ENCODE measurements at regions not wholly inside any gene's neighbourhood (a gene's known extent, or its start where the extent isn't known, plus 50 kb on each side); places are given as distances from the start of the nearest gene placed in this dataset.
A peak's percentile ranks its signal among the peaks of the same experiment; 100 is the strongest.

GRCh38 chr3:28140664-28141063 lies 100.8 kb upstream of the CMC1 start:
- H3K27ac ChIP-seq (ENCODE audit: extremely low read length, insufficient read depth, low read length): no peak overlapping the region
- no peaks in the 10 kb centered on the region for H3K36me3 ChIP-seq (replicated peaks in 1 of 2; ENCODE audit: control insufficient read depth in 1 of 2, insufficient read depth in 2 of 2, low read length in 2 of 2)
- intact Hi-C loops (cut with micrococcal nuclease; ENCODE audit: unreplicated experiment): loop anchor here (1.0 kb wide), 1 partner anchor 101 kb away; the partner anchor contains the start of gene CMC1
- DNase-seq (ENCODE audit: low spot score): no peak
- ATAC-seq: peak; percentile 21; the same call in 2 of the 3 replicates
- TF ChIP-seq ZNF770 (CRISPR knock-in tag; IDR thresholded peaks at IDR 0.05) (peak; percentile 90), ZZZ3 (CRISPR knock-in tag; IDR thresholded peaks at IDR 0.05; ENCODE audit: borderline replicate concordance) (no peak), SALL1 (CRISPR knock-in tag; IDR thresholded peaks at IDR 0.05) (0 out of 2 replicates have a peak, but pooled peaks have one; percentile 11), ZFP90 (CRISPR knock-in tag; IDR thresholded peaks at IDR 0.05; ENCODE audit: borderline replicate concordance) (no peak)
- H3K4me3 ChIP-seq (replicated peaks in 1 of 3; ENCODE audit: insufficient read depth in 1 of 3, low read depth in 2 of 3, low read length in 3 of 3): no peak overlapping the region
- BruUV-seq (replicated peaks): no TSS peak
- in situ Hi-C loops (cut with HindIII; ENCODE audit: extremely low pct_ligation_motif_present, low pct_unique_long_range_greater_than_20kb): no loop called here
- CTCF ChIA-PET (ENCODE audit: low intra/inter-chr PET ratio, low total read pairs): no interaction called here
- 54% methylated on average over 4 of the region's 4 CpGs for WGBS (ENCODE audit: low lambda C conversion rate)
- H3K9ac ChIP-seq (ENCODE audit: insufficient read depth, low read depth, low read length): no peak overlapping the region
- peaks cover 35% of the 10 kb centered on the region for H3K4me1 ChIP-seq (ENCODE audit: insufficient read depth, low read length)
- H3K79me2 ChIP-seq (ENCODE audit: insufficient read depth, low read length): no peaks in the 10 kb centered on the region
- POLR2A ChIA-PET: interaction anchor here (1.0 to 2.2 kb wide), 3 partner anchors 26 to 100 kb away, joined by 3 to 7 read pairs (median 6); no protein-coding TSS in a partner anchor
- no peak overlapping the region for H2AFZ ChIP-seq (ENCODE audit: low read length)
- FAIRE-seq: no peak
- H3K27me3 ChIP-seq (ENCODE audit: control insufficient read depth in 1 of 2, insufficient read depth in 2 of 2, low read length in 2 of 2): no peaks in the 10 kb centered on the region
- no peaks in the 10 kb centered on the region for H4K20me1 ChIP-seq (ENCODE audit: insufficient read depth, low read length)
- no peaks in the 10 kb centered on the region for H3K9me3 ChIP-seq (ENCODE audit: low read length)
- H3K4me2 ChIP-seq (ENCODE audit: low read depth, low read length): peak overlapping the region; percentile 38

GRCh38 chr3:28149960-28150359 lies 91.5 kb upstream of the CMC1 start:
- H3K9me3 ChIP-seq (ENCODE audit: low read length): peaks cover 8% of the 10 kb centered on the region; the same call in 1 of the 2 replicates
- no peaks in the 10 kb centered on the region for H4K20me1 ChIP-seq (ENCODE audit: insufficient read depth, low read length)
- H3K9ac ChIP-seq (ENCODE audit: insufficient read depth, low read depth, low read length): no peak overlapping the region
- ATAC-seq (no peak), DNase-seq (ENCODE audit: low spot score) (no peak), FAIRE-seq (no peak)
- no peaks in the 10 kb centered on the region for H3K36me3 ChIP-seq (replicated peaks in 1 of 2; ENCODE audit: control insufficient read depth in 1 of 2, insufficient read depth in 2 of 2, low read length in 2 of 2)
- in situ Hi-C loops (cut with HindIII; ENCODE audit: extremely low pct_ligation_motif_present, low pct_unique_long_range_greater_than_20kb): no loop called here
- no peak overlapping the region for H3K27ac ChIP-seq (ENCODE audit: extremely low read length, insufficient read depth, low read length)
- no peaks in the 10 kb centered on the region for H3K27me3 ChIP-seq (ENCODE audit: control insufficient read depth in 1 of 2, insufficient read depth in 2 of 2, low read length in 2 of 2)
- no peaks in the 10 kb centered on the region for H3K79me2 ChIP-seq (ENCODE audit: insufficient read depth, low read length)
- H3K4me1 ChIP-seq (ENCODE audit: insufficient read depth, low read length): no peaks in the 10 kb centered on the region
- no peak overlapping the region for H3K4me3 ChIP-seq (replicated peaks in 1 of 3; ENCODE audit: insufficient read depth in 1 of 3, low read depth in 2 of 3, low read length in 3 of 3)
- intact Hi-C loops (cut with micrococcal nuclease; ENCODE audit: unreplicated experiment): no loop called here
- POLR2A ChIA-PET: no interaction called here
- CTCF ChIA-PET (ENCODE audit: low intra/inter-chr PET ratio, low total read pairs): no interaction called here
- H2AFZ ChIP-seq (ENCODE audit: low read length): no peak overlapping the region
- H3K4me2 ChIP-seq (ENCODE audit: low read depth, low read length): no peak overlapping the region
- no TSS peak for BruUV-seq (replicated peaks)
- TF ChIP-seq GABPB1 (CRISPR knock-in tag; IDR thresholded peaks at IDR 0.05): no peak
- no peak for TF ChIP-seq RFXAP (CRISPR knock-in tag; IDR thresholded peaks at IDR 0.05; ENCODE audit: borderline replicate concordance)
- no peak for TF ChIP-seq ZNF780A (CRISPR knock-in tag; IDR thresholded peaks at IDR 0.05)

All from HepG2 (cell line).